Calu3 (cell line): ENCODE measurements at regions not wholly inside any gene's neighbourhood (a gene's known extent, or its start where the extent isn't known, plus 50 kb on each side); places are given as distances from the start of the nearest gene placed in this dataset.
"Not testable (repeated sequence)": the region's sequence is repeated elsewhere in the genome, so short reads cannot be mapped to it uniquely, and the experiment has no call there.

ENCODE experiments used
- BruUV-seq: library from RNA; stranded (reverse); fragments of 400-500 nt; replicated peaks from 2 replicates; lab custom pipeline; 2021; lab: Mats Ljungman, UMichigan
- CTCF ChIA-PET: fragments of 300-600 bp; sonication (Branson Sonifier 250); formaldehyde crosslinking; loops from one replicate; lab custom pipeline; 2022; ENCODE audit warnings: antibody characterized with exemption; lab: Charles Lee
- DNase-seq: peaks from one replicate; pipeline ENCODE4 v3.0.0; 2022
- H3K27ac Mint-ChIP-seq: one replicate; pipeline ENCODE4 v1.8.0; 2022; ENCODE audit warnings: mixed read lengths; ENCODE audit not compliant: unreplicated experiment
- H3K27me3 Mint-ChIP-seq: one replicate; pipeline ENCODE4 v1.8.0; 2022; ENCODE audit warnings: mixed read lengths; ENCODE audit not compliant: unreplicated experiment
- H3K36me3 Mint-ChIP-seq: one replicate; pipeline ENCODE4 v1.8.0; 2022; ENCODE audit warnings: mild to moderate bottlenecking, moderate library complexity, mixed read lengths; ENCODE audit not compliant: insufficient read depth, unreplicated experiment
- H3K4me1 Mint-ChIP-seq: one replicate; pipeline ENCODE4 v1.8.0; 2022; ENCODE audit warnings: mild to moderate bottlenecking, low read depth, mixed read lengths; ENCODE audit not compliant: unreplicated experiment
- H3K4me3 Mint-ChIP-seq: one replicate; pipeline ENCODE4 v1.8.0; 2022; ENCODE audit warnings: mild to moderate bottlenecking, low read depth, moderate library complexity, mixed read lengths; ENCODE audit not compliant: unreplicated experiment
- H3K9me3 Mint-ChIP-seq: one replicate; pipeline ENCODE4 v1.8.0; 2022; ENCODE audit warnings: low read depth, mixed read lengths; ENCODE audit not compliant: unreplicated experiment
- intact Hi-C: fragments of 100-400 bp; cut with micrococcal nuclease; formaldehyde crosslinking; loops from one replicate; pipeline ENCODE4 v1.10.0; 2022; ENCODE audit not compliant: unreplicated experiment

DNA sequence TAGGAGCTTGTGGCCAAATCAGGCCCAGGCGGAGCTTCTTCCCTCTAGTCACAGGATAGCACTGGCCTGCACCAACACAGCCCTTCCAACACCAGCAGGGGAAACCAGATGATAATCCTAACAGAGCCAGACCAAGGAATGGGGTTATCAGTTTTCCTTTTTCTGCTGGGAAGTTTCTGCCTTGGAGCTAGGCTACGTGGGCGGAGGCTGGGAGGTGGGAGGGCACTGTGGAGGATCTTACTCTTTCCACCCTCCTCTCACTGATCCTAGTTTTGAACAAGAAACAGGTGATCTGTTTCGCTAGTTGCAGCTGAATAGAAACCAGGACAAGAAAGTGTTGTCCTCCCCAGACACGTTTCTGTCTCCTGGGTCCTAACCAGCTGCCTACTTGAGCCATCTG lies 1687.3 kb upstream of the DEFB115 start:
- BruUV-seq, CTCF ChIA-PET, H3K4me1 Mint-ChIP-seq: not testable (repeated sequence)

DNA sequence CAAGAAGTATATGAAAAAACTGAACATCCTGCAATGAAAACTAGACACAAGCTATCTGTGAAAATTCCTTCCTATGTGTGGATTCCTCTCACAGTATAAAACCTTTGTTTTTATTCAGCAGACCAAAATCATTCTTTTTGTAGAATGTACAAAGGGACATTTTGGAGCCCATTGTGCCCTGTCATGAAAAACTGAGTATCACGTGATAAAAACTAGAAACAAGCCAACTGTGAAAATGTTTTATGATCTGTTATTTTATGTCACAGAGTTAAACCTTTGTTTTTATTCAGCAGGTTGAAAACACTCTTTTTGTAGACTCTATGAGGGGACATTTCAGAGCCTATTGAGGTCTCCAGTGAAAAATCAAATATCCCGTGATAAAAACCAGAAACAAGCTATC lies 1667.9 kb upstream of the DEFB115 start:
- DNase-seq, H3K9me3 Mint-ChIP-seq, H3K27me3 Mint-ChIP-seq, H3K4me3 Mint-ChIP-seq, intact Hi-C loops, H3K27ac Mint-ChIP-seq, H3K4me1 Mint-ChIP-seq, CTCF ChIA-PET, H3K36me3 Mint-ChIP-seq, BruUV-seq: not testable (repeated sequence)

More for the DNA sequence above, 1687.3 kb upstream of the DEFB115 start:
- H3K27ac Mint-ChIP-seq, intact Hi-C loops, H3K36me3 Mint-ChIP-seq, H3K9me3 Mint-ChIP-seq, DNase-seq, H3K4me3 Mint-ChIP-seq, H3K27me3 Mint-ChIP-seq: not testable (repeated sequence)

DNA sequence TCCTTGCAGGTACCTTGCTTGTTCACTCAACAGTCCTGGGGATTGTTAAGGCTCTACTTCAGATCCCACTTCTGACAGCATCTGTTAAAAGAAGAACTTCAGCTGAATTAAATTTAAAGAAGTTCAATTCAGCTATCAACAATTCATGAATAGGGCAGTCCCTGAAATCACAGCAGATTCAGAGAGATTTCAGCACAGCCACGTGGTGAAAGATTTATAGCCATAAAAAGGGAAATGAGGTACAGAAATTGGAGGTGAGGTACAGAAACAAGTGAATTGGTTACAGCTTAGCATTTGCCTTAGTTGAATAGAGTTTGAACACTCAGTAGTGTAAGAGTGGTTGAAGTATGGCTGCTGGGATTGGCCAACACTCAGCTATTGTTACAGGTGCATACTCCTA lies 1653.3 kb upstream of the DEFB115 start:
- DNase-seq, H3K27ac Mint-ChIP-seq, CTCF ChIA-PET, H3K4me1 Mint-ChIP-seq, H3K9me3 Mint-ChIP-seq, H3K4me3 Mint-ChIP-seq, BruUV-seq, intact Hi-C loops, H3K27me3 Mint-ChIP-seq, H3K36me3 Mint-ChIP-seq: not testable (repeated sequence)

GRCh38 chr20:29606171-29606570 lies 1651.3 kb upstream of the DEFB115 start:
- H3K27ac Mint-ChIP-seq, intact Hi-C loops, DNase-seq, H3K36me3 Mint-ChIP-seq, H3K4me3 Mint-ChIP-seq, CTCF ChIA-PET, H3K4me1 Mint-ChIP-seq, H3K27me3 Mint-ChIP-seq, BruUV-seq: not testable (repeated sequence)
- H3K9me3 Mint-ChIP-seq, result peaks cover 14% of the 10 kb centered on the region

DNA sequence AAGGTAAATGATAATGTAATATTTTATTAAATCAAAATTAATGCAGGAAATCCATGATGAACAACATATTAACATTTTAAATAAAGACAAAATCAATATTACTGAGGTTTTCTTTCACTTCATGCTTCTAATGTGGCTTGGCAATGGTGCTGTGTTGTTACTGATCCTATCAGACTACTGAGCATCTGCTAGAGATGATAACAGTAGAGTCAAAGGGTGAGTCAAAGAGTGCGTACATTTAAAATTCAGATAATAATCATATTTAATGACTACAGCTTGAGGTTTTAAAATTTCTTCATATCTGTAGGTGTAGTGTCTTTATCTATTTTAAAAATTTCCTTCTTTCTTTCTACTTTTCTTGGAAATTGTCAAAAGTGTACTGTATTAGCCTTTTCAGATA lies 1628.1 kb upstream of the DEFB115 start:
- intact Hi-C loops, H3K9me3 Mint-ChIP-seq, DNase-seq, H3K36me3 Mint-ChIP-seq, H3K27ac Mint-ChIP-seq, CTCF ChIA-PET, H3K4me1 Mint-ChIP-seq, BruUV-seq, H3K27me3 Mint-ChIP-seq, H3K4me3 Mint-ChIP-seq: not testable (repeated sequence)
